NCI-H2227 treated with DMSO at 0.1 percent for 48 hours (cell line): ENCODE measurements at regions not wholly inside any gene's neighbourhood (a gene's known extent, or its start where the extent isn't known, plus 50 kb on each side); places are given as distances from the start of the nearest gene placed in this dataset.

Source experiments
- DNase-seq: peaks from one replicate; lab custom pipeline; 2025; lab: John Stamatoyannopoulos, UW

DNA sequence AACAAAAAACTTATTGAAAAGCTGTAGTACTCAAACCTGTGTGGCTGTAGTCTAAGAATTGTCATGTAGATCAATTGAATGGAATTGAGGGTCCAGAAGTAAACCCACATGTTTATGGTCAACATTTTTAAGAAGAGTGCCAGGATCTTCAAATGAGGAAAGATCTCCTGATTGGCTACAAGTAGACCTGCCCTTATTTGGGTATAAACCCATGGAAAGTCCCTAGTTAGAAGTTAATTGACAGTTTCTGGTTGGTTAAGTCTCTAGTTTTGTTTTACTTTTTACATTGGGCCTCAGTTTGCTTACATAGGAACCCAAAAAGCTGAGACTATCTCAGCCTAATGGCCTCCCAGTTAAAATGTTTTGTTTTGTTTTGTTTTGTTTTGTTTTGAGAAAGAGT is 91.9 kb upstream of the RESF1 start:
- DNase-seq = no peak

GRCh38 chr12:31866523-31866922 is 92.7 kb upstream of the RESF1 start:
- DNase-seq = no peak

DNA sequence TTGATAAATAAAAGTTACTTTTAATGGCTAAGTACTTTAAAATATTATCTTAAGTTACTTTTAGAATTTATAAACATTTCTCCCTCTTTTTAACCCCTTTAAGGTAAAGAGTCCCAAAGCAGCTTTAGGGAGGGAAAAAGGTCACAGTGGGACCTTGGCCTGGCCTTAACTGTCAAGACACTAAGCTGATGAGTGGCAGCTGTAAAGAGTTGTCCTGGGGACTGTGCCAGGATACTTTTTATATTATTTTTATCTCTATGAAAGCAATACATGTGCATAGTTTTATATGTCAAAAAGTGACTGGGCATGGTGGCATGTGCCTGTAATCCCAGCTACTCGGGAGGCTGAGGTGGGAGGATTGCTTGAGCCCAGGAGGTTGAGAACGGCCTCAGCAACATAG is 94.2 kb upstream of the RESF1 start:
- DNase-seq = no peak

- DNase-seq = no peak
Measured at GRCh38 chr12:31861360-31861759, 97.9 kb upstream of the RESF1 start.

DNA sequence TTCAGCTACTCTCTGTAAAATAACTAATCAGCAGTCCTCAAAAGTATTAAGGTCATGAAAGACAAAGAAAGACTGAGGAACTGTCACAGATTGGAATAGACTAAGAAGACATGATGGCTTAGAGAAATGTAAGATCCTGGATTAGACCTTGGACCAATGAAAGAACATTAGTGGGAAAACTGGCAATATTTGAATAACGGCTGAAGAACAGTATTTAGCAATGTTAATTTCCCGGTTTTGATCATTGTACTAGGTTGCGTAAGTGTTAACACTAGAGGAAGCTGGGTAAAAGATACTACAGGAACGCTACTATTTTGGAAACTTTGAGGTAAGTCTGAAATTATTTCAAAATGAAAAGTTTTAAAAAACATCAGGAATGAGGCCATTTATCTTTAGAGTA is 98.8 kb upstream of the RESF1 start:
- DNase-seq = no peak

GRCh38 chr12:31859232-31859977 is 99.8 kb upstream of the RESF1 start:
- no peak for DNase-seq

GRCh38 chr12:31855427-31855826 is 103.8 kb upstream of the RESF1 start:
- no peak for DNase-seq

DNA sequence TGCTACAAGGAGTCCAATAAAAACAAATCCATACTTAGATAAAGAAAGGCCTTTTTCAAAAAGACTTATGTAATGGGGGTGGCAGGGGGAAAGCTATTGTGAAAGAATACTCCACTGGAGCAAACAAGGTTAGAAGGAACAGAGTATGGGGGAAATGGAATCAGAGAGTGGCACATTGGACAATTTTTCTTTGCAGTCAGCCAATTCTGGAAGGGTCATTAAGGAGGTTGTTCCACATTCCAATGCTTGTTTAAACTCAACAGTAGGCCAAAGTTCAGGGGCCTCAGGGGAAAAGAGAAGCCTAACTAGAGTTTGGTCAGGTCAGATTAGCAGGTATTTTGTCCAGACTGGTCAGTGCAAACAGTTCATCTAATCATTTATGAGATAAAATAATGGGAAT is 105.2 kb upstream of the RESF1 start:
- DNase-seq = no peak

DNA sequence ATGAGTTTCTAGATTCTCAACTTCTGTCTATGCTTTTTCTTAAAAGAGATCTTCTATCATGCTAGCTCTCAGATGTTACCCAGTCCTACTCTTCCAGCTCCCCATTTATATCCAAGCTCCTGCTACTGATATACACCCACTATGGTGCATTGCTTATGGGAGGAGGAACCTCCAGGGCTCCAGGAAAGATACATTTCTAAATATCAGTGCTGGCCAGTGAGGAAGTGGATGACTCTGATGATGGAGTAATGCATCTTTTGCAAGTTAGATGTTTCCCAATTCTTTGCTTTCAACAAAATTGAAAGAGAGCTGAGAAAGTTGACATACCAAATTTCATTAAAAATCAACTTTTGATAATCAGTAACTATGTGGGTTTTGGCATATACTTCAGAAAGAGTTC is 105.7 kb upstream of the RESF1 start:
- DNase-seq = no peak

DNA sequence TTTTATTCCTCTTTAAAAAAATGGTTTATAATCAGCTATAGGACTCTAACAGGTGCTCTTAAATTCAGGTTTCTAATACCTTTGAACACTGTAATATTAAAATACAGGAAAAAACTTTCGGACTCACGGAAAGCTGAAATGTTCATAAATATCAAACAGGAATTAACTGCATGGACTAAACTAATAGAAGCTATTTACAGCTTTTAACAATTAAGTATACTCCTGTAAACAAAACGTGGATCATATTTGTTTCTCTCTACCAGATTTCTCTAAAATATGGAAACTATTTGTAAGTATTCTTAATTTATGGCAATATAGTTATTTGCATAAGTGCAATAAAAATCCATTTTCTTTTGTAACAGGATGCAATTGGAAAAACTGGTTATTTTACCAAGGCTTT is 108.9 kb upstream of the RESF1 start:
- no peak for DNase-seq

DNA sequence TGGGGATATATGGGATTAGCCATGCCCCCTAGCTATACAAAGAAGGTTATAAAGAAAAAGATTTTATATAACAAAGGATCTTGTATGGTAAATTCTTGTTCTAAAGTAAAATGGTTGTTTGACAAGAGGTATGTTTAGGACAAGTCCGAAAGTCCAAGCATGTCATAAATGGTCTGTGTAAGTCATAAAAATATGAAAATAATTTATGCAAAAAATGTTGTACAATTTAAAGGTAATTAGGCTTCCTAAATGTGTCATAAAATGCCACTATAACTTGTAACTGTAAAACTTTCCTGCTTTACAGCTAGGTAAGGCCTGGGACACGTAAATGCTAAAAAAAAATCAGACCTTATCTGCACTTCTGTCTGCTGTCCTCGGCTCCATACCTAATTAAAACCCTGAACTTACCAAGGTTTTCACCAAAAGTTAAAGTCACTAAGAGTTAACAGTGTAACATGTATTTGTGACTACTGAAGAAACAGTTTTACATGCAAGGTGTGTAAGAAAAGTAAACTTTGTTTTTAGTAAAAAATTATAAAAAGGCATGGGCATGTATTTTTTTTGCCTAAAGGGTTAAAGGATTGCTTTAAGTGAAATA is 110.0 kb upstream of the RESF1 start:
- no peak for DNase-seq

- no peak for DNase-seq
Measured at GRCh38 chr12:31846405-31846804, 112.8 kb upstream of the RESF1 start.

DNA sequence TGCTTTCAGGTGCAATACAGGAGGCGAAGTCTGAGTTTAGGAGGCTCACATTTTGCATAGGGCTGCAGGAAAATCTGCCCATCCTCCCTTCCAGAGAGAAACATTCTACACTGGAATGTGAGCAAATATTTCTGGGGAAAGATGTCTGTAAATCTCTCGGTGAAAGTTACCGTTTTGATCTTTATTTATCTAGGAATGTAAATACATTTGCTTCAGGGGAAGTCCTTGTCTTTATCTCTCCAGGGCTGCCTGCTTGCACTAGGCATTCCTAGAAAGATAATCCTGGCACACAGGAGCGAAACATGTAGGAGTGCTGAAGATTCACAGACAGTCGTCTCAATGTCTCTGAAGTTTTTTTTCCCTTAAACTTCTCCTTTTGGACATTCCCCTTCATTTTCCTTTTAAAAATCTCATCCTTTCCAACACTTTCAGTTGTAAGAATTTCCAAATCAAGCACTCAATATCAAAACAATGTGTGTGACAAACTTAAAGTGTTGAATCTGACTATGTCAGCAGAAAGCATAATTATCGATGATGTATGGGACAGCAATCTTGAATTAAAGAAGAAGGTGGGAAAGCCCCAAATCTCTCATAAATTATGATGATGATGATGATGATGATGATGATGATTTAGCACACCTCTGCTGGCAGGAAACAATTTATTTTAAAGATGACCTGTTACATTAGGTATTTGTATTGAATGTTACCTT is 113.4 kb upstream of the RESF1 start:
- DNase-seq = no peak

- DNase-seq = no peak
Measured at GRCh38 chr12:31843398-31844095, 114.7 kb upstream of the AMN1 start.

DNA sequence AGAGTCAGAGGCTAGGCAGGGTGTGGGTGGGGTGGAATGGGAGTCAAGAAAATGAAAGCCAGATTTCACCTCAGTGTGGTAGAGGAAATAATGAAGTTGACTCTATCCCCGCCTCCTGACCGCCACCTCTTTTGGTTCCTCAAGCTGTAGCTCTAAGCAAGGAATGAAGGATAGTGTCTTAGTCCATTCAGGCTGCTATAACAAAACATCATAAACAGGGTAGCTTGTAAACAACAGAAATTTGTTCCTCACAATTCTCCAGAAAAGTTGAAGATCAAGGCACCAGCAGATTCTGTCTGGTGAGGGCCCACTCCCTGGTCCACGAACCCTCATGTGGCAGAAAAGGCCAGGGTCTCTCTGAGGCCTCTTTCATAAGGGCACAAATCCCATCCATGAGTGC is 109.1 kb upstream of the AMN1 start:
- no peak for DNase-seq

- DNase-seq = no peak
Measured at GRCh38 chr12:31835276-31835882, 106.6 kb upstream of the AMN1 start.

DNA sequence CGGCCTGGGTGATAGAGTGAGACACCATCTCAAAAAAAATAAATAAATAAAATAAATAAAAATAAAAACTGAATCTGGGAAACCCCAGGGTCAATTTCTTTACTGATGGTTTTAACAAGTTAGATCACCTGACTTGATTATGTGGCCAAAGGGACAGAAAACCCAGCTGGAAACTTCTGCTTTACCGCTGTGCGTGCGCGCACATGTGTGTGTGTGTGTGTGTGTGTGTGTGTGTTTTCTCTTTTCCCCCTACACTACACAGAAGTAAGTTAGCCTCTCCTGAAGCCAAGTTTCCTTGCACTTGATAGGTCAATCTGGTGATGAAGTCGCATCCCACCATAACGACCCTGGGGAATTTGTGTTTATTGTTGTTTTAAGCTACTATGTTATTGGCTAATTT is 105.3 kb upstream of the AMN1 start:
- no peak for DNase-seq

DNA sequence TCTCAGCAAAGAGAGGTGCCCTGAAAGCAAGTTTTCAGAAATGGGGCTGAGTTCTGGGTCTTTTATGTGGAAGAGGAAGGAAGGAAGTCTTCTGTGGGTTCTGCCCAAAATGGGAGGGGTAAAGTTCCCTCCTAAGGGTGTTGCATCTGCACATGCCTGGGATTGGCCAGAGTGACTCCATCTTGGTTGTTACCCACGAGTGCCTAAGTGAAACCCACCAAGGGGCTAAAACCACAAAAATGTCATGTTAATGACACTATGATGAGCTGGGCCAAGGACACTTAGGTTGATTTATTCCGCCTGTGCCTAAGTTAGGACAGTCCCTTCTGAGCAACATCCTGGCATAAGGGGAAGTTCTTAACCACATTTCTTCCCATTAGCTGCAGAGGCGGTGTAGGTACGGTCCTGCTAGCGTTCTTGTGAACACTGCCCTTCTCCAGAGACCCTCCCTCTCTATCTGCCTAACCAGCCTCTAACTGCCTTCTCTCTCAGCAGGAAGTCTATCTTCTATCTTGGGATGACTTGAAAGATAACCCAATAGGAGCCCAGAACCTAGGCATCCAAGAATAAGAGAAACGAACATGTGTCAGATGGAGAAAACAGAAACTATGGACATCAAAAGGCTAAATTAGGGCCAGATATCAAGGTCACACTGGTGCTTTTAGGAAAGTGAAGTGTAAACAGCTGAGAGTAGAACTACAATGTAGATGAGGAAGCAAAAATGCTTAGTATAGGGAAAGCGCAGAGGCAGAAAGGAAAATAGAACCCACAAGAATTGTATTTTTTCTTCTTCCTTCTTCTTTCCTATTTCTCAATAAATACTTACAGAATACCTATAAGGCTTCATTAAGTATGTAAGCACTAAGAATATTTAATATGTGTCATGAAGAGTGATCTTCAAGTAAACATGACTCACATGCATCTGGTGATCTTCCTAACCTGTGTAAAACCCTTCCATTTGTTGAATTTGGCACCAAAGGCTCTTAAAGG is 104.2 kb upstream of the AMN1 start:
- DNase-seq = no peak

DNA sequence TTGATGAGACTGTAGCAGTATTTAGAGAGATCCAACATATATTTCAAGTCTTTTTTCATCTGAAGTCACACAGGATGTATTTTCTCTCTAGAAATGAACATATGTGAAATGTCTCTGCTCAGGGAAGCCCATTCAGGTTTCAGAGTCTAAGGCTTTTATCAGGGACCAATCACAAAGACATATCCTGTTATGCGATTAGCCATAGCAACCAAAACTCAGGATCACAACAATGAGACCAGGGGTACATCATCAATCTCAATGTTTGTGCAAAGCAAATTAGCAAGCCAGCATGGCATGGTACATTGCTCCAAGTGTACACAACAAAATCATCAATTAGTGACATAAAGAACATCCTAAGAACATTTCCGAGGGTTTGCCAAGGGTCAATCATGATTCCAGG is 99.2 kb upstream of the AMN1 start:
- no peak for DNase-seq

GRCh38 chr12:31822761-31823160 is 93.9 kb upstream of the AMN1 start:
- no peak for DNase-seq

GRCh38 chr12:31821484-31821883 is 92.7 kb upstream of the AMN1 start:
- no peak for DNase-seq
